Thyroid gland (tissue), 4 donors: ENCODE measurements at regions not wholly inside any gene's neighbourhood (a gene's known extent, or its start where the extent isn't known, plus 50 kb on each side); places are given as distances from the start of the nearest gene placed in this dataset.
"Not testable (repeated sequence)": the region's sequence is repeated elsewhere in the genome, so short reads cannot be mapped to it uniquely, and the experiment has no call there.

Source experiments
- DNase-seq, 2 donors: peaks; one replicate each; pipeline ENCODE4 v3.0.0-alpha.2; 2019
- H3K27ac ChIP-seq, 3 donors: fragments of 200-600 bp; sonication (generic); 1 replicate in 2 of 3; 2 replicates in 1 of 3; pipeline ENCODE4 v1.5.1; 2016 to 2019; ENCODE audit warnings: mild to moderate bottlenecking in 1 of 3, moderate library complexity in 1 of 3
- H3K27me3 ChIP-seq: fragments of 200-600 bp; sonication (generic); one replicate; pipeline ENCODE4 v1.5.1; 2019
- H3K36me3 ChIP-seq, 2 donors: fragments of 200-600 bp; sonication (generic); one replicate each; pipeline ENCODE4 v1.5.1; 2016 to 2019
- H3K4me1 ChIP-seq, 2 donors: fragments of 200-600 bp; sonication (generic); one replicate each; pipeline ENCODE4 v1.5.1; 2017 to 2019
- H3K4me3 ChIP-seq, 3 donors: fragments of 200-600 bp; sonication (generic); replicated peaks in 1 of 3; 1 replicate in 2 of 3; 2 replicates in 1 of 3; pipeline ENCODE4 v1.5.1; 2016; ENCODE audit warnings: mild to moderate bottlenecking in 1 of 3
- H3K9me3 ChIP-seq: fragments of 200-600 bp; sonication (generic); one replicate; pipeline ENCODE4 v1.5.1; 2017
- POLR2A ChIP-seq, 2 donors: fragments of 450-650 bp; IDR thresholded peaks; one replicate each; pipeline ENCODE4 v1.6.1; 2017; ENCODE audit warnings: antibody characterized with exemption in 2 of 2, mild to moderate bottlenecking in 2 of 2, moderate library complexity in 1 of 2
- WGBS, 2 donors: methylation state at CpG; one replicate each; pipeline ENCODE4 v1.1.5; 2017; 5-methylcytosine and 5-hydroxymethylcytosine counted together
- intact Hi-C: fragments of 100-400 bp; cut with DNase I; formaldehyde crosslinking; loops from one replicate; pipeline ENCODE4 v1.15.1; 2023
- TF ChIP-seq, protein P1 (sequence below), 6 experiments: fragments of 200-600 bp in 3 of 6; fragments of 450-650 bp in 3 of 6; sonication (generic) in 3 of 6; IDR thresholded peaks; one replicate each; pipeline ENCODE4 v1.5.1; 2016 to 2019; ENCODE audit warnings: antibody characterized with exemption in 6 of 6, mild to moderate bottlenecking in 2 of 6, inconsistent platforms in 1 of 6, moderate library complexity in 1 of 6

GRCh38 chr4:60683973-60684372, 516.2 kb upstream of the ADGRL3 start:
- Histone ChIP-seq H3K4me1 (no peaks in the 10 kb centered on the region), H3K27me3 (no peaks in the 10 kb centered on the region), H3K4me3 (no peak overlapping the region), H3K36me3 (no peaks in the 10 kb centered on the region), H3K27ac (no peak overlapping the region), H3K9me3 (no peaks in the 10 kb centered on the region)
- no peak for DNase-seq
- WGBS, 2 donors = 70 to 74% methylated on average over 2 of the region's 2 CpGs
- intact Hi-C loops = no loop called here
- TF ChIP-seq POLR2A (IDR thresholded peaks at IDR 0.05) = no peak
- TF ChIP-seq, protein P1, sequence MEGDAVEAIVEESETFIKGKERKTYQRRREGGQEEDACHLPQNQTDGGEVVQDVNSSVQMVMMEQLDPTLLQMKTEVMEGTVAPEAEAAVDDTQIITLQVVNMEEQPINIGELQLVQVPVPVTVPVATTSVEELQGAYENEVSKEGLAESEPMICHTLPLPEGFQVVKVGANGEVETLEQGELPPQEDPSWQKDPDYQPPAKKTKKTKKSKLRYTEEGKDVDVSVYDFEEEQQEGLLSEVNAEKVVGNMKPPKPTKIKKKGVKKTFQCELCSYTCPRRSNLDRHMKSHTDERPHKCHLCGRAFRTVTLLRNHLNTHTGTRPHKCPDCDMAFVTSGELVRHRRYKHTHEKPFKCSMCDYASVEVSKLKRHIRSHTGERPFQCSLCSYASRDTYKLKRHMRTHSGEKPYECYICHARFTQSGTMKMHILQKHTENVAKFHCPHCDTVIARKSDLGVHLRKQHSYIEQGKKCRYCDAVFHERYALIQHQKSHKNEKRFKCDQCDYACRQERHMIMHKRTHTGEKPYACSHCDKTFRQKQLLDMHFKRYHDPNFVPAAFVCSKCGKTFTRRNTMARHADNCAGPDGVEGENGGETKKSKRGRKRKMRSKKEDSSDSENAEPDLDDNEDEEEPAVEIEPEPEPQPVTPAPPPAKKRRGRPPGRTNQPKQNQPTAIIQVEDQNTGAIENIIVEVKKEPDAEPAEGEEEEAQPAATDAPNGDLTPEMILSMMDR (IDR thresholded peaks at IDR 0.05) = no peak

GRCh38 chr4:60696062-60696461, 504.1 kb upstream of the ADGRL3 start:
- DNase-seq, H3K4me1 ChIP-seq, H3K27me3 ChIP-seq, H3K27ac ChIP-seq, H3K4me3 ChIP-seq, H3K9me3 ChIP-seq, H3K36me3 ChIP-seq, intact Hi-C loops: not testable (repeated sequence)
- 90 to 91% methylated on average over 3 to 5 of the region's 5 CpGs for WGBS, 2 donors

- Histone ChIP-seq H3K27me3 (no peaks in the 10 kb centered on the region), H3K27ac (no peak overlapping the region), H3K4me1 (no peaks in the 10 kb centered on the region), H3K4me3 (no peak overlapping the region), H3K36me3 (no peaks in the 10 kb centered on the region), H3K9me3 (peaks cover 4% of the 10 kb centered on the region)
- intact Hi-C loops = no loop called here
- no peak for DNase-seq
- no peak for TF ChIP-seq POLR2A (IDR thresholded peaks at IDR 0.05)
- TF ChIP-seq, protein P1 (IDR thresholded peaks at IDR 0.05) = no peak
- 90 to 94% methylated on average over 2 of the region's 2 CpGs for WGBS, 2 donors
Observed at GRCh38 chr4:60709061-60709460, 491.1 kb upstream of the ADGRL3 start.

GRCh38 chr4:60718874-60719273, 481.3 kb upstream of the ADGRL3 start:
- no peak for TF ChIP-seq POLR2A (IDR thresholded peaks at IDR 0.05)
- TF ChIP-seq, protein P1 (IDR thresholded peaks at IDR 0.05) = no peak
- intact Hi-C loops = no loop called here
- WGBS, 2 donors = 70 to 77% methylated on average over 1 of the region's 1 CpG

DNA sequence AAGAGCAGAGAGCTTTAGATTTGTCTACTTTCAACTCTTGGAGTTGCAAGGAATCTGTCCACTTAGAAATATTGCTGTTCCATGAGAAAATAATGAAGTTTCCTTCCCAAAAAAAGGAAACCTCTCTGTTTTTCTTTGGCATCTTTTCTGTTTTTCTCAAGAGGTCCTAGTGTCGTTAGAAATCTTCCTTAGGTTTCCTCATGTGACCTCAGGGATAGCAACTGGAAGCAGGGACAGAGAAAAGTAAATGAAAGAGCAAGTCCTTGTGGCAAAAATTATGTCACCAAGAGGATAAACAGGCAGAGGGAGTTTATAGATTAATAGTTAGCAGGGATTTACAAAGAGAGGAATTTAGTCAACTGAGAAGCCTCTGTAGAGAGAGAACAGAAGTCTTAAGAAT, 478.4 kb upstream of the ADGRL3 start:
- WGBS, 2 donors = 16 to 34% methylated on average over 1 of the region's 1 CpG
- Histone ChIP-seq H3K36me3 (no peaks in the 10 kb centered on the region), H3K4me3 (no peak overlapping the region), H3K27me3 (no peaks in the 10 kb centered on the region), H3K4me1 (no peaks in the 10 kb centered on the region), H3K27ac (no peak overlapping the region), H3K9me3 (no peaks in the 10 kb centered on the region)
- intact Hi-C loops = no loop called here
- TF ChIP-seq, protein P1 (IDR thresholded peaks at IDR 0.05) = no peak
- TF ChIP-seq POLR2A (IDR thresholded peaks at IDR 0.05) = no peak
- DNase-seq = no peak

More at GRCh38 chr4:60718874-60719273, 481.3 kb upstream of the ADGRL3 start:
- Histone ChIP-seq H3K4me3 (no peak overlapping the region), H3K27me3 (no peaks in the 10 kb centered on the region), H3K36me3 (no peaks in the 10 kb centered on the region), H3K9me3 (no peaks in the 10 kb centered on the region), H3K4me1 (no peaks in the 10 kb centered on the region), H3K27ac (no peak overlapping the region)
- no peak for DNase-seq

DNA sequence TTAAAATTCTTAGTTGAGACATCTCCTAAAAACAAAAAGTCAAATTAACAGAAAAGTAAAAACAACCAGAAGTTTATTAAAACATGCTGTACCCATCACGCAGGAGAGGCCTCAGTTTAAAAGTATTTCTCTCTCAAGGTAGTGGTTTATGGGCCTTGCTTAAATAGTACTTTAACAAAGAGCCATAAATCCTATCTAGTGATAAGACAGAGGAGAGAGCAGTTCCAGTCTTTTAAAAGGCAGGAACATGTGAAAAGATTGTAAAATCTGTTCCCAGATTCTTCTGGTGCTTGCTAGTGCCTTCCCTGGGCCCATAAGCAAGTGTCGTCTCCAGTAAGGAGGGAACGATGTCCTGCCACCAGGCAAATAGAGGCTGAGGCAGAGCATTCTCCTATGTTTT, 476.3 kb upstream of the ADGRL3 start:
- intact Hi-C loops = no loop called here
- no peaks in the 10 kb centered on the region for H3K4me1 ChIP-seq
- H3K27me3 ChIP-seq = no peaks in the 10 kb centered on the region
- H3K9me3 ChIP-seq = no peaks in the 10 kb centered on the region
- WGBS, 2 donors = 85 to 91% methylated on average over 3 of the region's 3 CpGs
- TF ChIP-seq POLR2A (IDR thresholded peaks at IDR 0.05) = no peak
- TF ChIP-seq, protein P1 (IDR thresholded peaks at IDR 0.05) = no peak
- H3K27ac ChIP-seq = no peak overlapping the region
- DNase-seq = no peak
- no peaks in the 10 kb centered on the region for H3K36me3 ChIP-seq
- H3K4me3 ChIP-seq = no peak overlapping the region
